ENCODE measurements at regions not wholly inside any gene's neighbourhood (a gene's known extent, or its start where the extent isn't known, plus 50 kb on each side); places are given as distances from the start of the nearest gene placed in this dataset.

DNA sequence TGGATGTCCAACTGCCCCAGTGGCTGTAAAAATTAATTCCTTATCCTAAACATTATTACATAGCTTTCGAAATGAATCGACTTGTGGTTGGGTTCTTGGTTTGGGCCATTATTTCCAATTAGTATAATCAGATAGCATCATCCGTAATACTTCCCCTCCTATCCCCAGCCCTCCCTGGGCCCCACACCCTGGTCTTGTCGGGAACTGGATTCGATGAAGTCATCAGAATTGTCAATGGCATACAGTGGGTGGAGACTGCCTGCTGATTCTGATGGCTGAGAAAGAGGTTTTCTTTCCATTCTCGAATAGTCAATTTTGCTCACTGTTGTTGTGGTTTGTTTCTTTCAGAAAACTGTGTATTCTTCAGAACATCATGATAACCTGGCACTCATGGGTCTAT, 395.1 kb downstream of the SEC14L1 start:
- H3K27ac ChIP-seq = no peak overlapping the region
- ChIA-PET POLR2A (ENCODE audit: unreplicated experiment) (no interaction called here), CTCF (no interaction called here)
- BruUV-seq (replicated peaks) = no TSS peak
- H3K4me1 ChIP-seq (replicated peaks; ENCODE audit: insufficient read depth) = no peaks in the 10 kb centered on the region
- no peaks in the 10 kb centered on the region for H3K9me2 ChIP-seq (ENCODE audit: insufficient read depth)
- no peaks in the 10 kb centered on the region for H3K79me2 ChIP-seq (ENCODE audit: low read depth)
- no peaks in the 10 kb centered on the region for H3K36me3 ChIP-seq (ENCODE audit: low read depth)
- intact Hi-C loops (cut with micrococcal nuclease; ENCODE audit: unreplicated experiment) = no loop called here
- no peak for DNase-seq
- H3F3A ChIP-seq (ENCODE audit: insufficient read depth, low read depth) = no peaks in the 10 kb centered on the region
- no peaks in the 10 kb centered on the region for H4K20me1 ChIP-seq (ENCODE audit: insufficient read depth)
- no peak overlapping the region for H3K4me3 ChIP-seq
- H3K27me3 ChIP-seq (ENCODE audit: insufficient read depth, low read depth) = peaks cover 37% of the 10 kb centered on the region
- no peaks in the 10 kb centered on the region for H3K9me3 ChIP-seq (ENCODE audit: insufficient read depth, low read depth)
- H3K4me2 ChIP-seq = no peak overlapping the region
- TF ChIP-seq EZH2 (IDR thresholded peaks at IDR 0.05; ENCODE audit: low read depth) = no peak
- TF ChIP-seq, protein P1, sequence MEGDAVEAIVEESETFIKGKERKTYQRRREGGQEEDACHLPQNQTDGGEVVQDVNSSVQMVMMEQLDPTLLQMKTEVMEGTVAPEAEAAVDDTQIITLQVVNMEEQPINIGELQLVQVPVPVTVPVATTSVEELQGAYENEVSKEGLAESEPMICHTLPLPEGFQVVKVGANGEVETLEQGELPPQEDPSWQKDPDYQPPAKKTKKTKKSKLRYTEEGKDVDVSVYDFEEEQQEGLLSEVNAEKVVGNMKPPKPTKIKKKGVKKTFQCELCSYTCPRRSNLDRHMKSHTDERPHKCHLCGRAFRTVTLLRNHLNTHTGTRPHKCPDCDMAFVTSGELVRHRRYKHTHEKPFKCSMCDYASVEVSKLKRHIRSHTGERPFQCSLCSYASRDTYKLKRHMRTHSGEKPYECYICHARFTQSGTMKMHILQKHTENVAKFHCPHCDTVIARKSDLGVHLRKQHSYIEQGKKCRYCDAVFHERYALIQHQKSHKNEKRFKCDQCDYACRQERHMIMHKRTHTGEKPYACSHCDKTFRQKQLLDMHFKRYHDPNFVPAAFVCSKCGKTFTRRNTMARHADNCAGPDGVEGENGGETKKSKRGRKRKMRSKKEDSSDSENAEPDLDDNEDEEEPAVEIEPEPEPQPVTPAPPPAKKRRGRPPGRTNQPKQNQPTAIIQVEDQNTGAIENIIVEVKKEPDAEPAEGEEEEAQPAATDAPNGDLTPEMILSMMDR (conservative IDR thresholded peaks at IDR 0.05) = no peak
- no peak overlapping the region for H2AFZ ChIP-seq

DNA sequence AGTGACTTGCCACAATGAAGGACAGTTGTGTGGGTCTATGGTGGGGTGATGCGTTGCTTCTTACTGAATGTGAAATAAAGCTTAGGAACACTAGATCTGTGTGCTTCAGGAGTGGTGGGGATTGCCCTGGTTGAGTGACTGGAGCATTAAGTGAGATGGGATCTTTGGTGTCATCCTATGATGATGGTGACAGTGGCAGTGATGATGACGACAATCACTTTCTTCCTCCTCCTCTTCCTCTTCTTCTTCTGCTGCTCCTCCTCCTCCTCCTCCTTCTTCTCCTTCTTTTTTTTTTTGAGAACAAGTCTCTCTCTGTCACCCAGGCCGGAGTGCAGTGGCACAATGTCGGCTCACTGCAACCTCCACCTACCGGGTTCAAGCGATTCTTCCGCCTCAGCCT, 396.8 kb downstream of the SEC14L1 start:
- no peak overlapping the region for H2AFZ ChIP-seq
- no peaks in the 10 kb centered on the region for H3K9me2 ChIP-seq (ENCODE audit: insufficient read depth)
- no peak overlapping the region for H3K27ac ChIP-seq
- no peak for DNase-seq
- H3K79me2 ChIP-seq (ENCODE audit: low read depth) = no peaks in the 10 kb centered on the region
- no peaks in the 10 kb centered on the region for H3K36me3 ChIP-seq (ENCODE audit: low read depth)
- intact Hi-C loops (cut with micrococcal nuclease; ENCODE audit: unreplicated experiment) = no loop called here
- no peaks in the 10 kb centered on the region for H3F3A ChIP-seq (ENCODE audit: insufficient read depth, low read depth)
- H3K27me3 ChIP-seq (ENCODE audit: insufficient read depth, low read depth) = peaks cover 37% of the 10 kb centered on the region
- no peak overlapping the region for H3K4me2 ChIP-seq
- no peaks in the 10 kb centered on the region for H3K4me1 ChIP-seq (replicated peaks; ENCODE audit: insufficient read depth)
- H3K9me3 ChIP-seq (ENCODE audit: insufficient read depth, low read depth) = no peaks in the 10 kb centered on the region
- POLR2A ChIA-PET (ENCODE audit: unreplicated experiment) = no interaction called here
- no peaks in the 10 kb centered on the region for H4K20me1 ChIP-seq (ENCODE audit: insufficient read depth)
- H3K4me3 ChIP-seq = no peak overlapping the region
- no TSS peak for BruUV-seq (replicated peaks)
- TF ChIP-seq, protein P1 (conservative IDR thresholded peaks at IDR 0.05) = no peak
- no peak for TF ChIP-seq EZH2 (IDR thresholded peaks at IDR 0.05; ENCODE audit: low read depth)
- CTCF ChIA-PET = interaction anchor here (0.5 kb wide), 1 partner anchor 965 kb away, joined by 6 read pairs; no protein-coding TSS in a partner anchor

- no peak overlapping the region for H3K27ac ChIP-seq
- TF ChIP-seq, protein P1 (conservative IDR thresholded peaks at IDR 0.05) = no peak
- TF ChIP-seq EZH2 (IDR thresholded peaks at IDR 0.05; ENCODE audit: low read depth) = no peak
- CTCF ChIA-PET = no interaction called here
- no peaks in the 10 kb centered on the region for H3K9me3 ChIP-seq (ENCODE audit: insufficient read depth, low read depth)
- H3K4me3 ChIP-seq = no peak overlapping the region
- no peaks in the 10 kb centered on the region for H3K4me1 ChIP-seq (replicated peaks; ENCODE audit: insufficient read depth)
- no peaks in the 10 kb centered on the region for H3K9me2 ChIP-seq (ENCODE audit: insufficient read depth)
- no peak overlapping the region for H2AFZ ChIP-seq
- no peaks in the 10 kb centered on the region for H3F3A ChIP-seq (ENCODE audit: insufficient read depth, low read depth)
- H4K20me1 ChIP-seq (ENCODE audit: insufficient read depth) = no peaks in the 10 kb centered on the region
- no peak overlapping the region for H3K4me2 ChIP-seq
- no peaks in the 10 kb centered on the region for H3K36me3 ChIP-seq (ENCODE audit: low read depth)
- POLR2A ChIA-PET (ENCODE audit: unreplicated experiment) = no interaction called here
- no peaks in the 10 kb centered on the region for H3K79me2 ChIP-seq (ENCODE audit: low read depth)
- no peak for DNase-seq
- intact Hi-C loops (cut with micrococcal nuclease; ENCODE audit: unreplicated experiment) = no loop called here
- BruUV-seq (replicated peaks) = no TSS peak
- H3K27me3 ChIP-seq (ENCODE audit: insufficient read depth, low read depth) = peaks cover 53% of the 10 kb centered on the region
Measured at GRCh38 chr17:77540531-77540930, 399.8 kb downstream of the SEC14L1 start.
